Fibroblast of the aortic adventitia (primary cell): ENCODE measurements at regions not wholly inside any gene's neighbourhood (a gene's known extent, or its start where the extent isn't known, plus 50 kb on each side); places are given as distances from the start of the nearest gene placed in this dataset.

ENCODE experiments used
- DNase-seq: peaks from one replicate; pipeline ENCODE4 v3.0.0-alpha.2; 2010; ENCODE audit warnings: low read depth
- H3K4me3 ChIP-seq: 2 replicates; pipeline ENCODE4 v1.5.1; 2011; ENCODE audit warnings: low read depth, mild to moderate bottlenecking, control low read depth, low read length, moderate library complexity
- TF ChIP-seq, protein P1 (sequence below): IDR thresholded peaks from 2 replicates; pipeline ENCODE4 v1.5.1; 2011; ENCODE audit warnings: mild to moderate bottlenecking, low read length, control low read depth, inconsistent platforms; ENCODE audit not compliant: insufficient read depth

DNA sequence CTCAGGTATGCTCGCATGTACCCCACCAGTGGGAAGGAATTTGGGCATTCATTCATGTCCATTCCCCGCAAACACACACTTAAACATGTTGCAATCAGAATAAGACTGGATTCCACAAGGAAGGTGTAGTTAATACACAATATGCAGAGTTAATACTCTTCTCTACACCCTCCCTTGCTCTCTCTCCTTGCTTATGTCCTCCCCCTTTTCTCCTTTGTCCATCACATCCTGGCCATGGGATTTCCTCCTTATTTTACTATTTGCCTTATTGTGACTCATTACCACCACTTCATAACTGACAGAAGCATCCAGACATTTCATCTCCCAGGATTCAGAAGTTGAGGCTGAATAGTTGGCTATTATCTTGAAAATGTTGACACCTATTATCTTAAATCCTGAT is 473.8 kb upstream of the SPHKAP start:
- no peak for DNase-seq

DNA sequence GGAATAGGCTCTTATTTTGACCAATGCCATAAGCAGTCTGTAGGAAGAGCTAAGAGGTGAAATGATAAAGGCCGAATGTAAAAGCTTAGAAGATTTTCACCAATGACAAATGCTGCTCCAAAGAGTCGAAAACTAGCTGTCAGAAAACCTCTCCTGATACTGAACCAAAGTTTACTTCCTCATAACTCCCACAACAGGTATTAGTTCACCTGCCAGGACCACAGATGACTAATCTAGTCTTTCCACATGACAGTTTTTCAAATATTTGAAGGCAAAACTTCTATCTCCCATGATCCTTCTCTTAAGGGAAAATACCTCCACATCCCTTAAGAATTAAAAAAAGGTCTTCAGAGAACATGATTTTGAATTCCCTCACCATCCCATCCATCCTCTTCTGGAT is 473.2 kb upstream of the SPHKAP start:
- TF ChIP-seq, protein P1, sequence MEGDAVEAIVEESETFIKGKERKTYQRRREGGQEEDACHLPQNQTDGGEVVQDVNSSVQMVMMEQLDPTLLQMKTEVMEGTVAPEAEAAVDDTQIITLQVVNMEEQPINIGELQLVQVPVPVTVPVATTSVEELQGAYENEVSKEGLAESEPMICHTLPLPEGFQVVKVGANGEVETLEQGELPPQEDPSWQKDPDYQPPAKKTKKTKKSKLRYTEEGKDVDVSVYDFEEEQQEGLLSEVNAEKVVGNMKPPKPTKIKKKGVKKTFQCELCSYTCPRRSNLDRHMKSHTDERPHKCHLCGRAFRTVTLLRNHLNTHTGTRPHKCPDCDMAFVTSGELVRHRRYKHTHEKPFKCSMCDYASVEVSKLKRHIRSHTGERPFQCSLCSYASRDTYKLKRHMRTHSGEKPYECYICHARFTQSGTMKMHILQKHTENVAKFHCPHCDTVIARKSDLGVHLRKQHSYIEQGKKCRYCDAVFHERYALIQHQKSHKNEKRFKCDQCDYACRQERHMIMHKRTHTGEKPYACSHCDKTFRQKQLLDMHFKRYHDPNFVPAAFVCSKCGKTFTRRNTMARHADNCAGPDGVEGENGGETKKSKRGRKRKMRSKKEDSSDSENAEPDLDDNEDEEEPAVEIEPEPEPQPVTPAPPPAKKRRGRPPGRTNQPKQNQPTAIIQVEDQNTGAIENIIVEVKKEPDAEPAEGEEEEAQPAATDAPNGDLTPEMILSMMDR, result no peak
- no peak for DNase-seq
- no peak overlapping the region for H3K4me3 ChIP-seq

More for the DNA sequence above, 473.8 kb upstream of the SPHKAP start:
- TF ChIP-seq, protein P1, result no peak
- H3K4me3 ChIP-seq, result no peak overlapping the region

DNA sequence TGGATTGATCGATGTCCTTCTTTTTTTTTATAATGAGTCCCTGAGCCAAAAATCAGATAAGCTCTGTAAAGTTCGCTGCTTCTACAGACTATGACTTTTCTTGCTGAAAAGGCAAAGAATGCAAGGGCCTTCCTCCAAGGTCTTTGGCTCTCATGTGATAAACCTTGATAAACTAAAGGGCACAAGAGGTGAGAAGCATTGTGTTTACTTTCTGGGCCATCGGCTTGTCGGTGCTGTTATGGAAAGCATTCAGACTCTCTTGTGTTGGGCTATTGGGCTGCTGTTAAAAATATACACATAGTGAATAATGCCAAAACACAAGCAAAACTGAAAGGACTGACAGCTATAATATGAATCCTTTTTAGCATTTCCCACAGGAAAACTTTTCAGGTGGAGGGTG is 472.4 kb upstream of the SPHKAP start:
- DNase-seq, result no peak
- H3K4me3 ChIP-seq, result no peak overlapping the region
- TF ChIP-seq, protein P1, result no peak

DNA sequence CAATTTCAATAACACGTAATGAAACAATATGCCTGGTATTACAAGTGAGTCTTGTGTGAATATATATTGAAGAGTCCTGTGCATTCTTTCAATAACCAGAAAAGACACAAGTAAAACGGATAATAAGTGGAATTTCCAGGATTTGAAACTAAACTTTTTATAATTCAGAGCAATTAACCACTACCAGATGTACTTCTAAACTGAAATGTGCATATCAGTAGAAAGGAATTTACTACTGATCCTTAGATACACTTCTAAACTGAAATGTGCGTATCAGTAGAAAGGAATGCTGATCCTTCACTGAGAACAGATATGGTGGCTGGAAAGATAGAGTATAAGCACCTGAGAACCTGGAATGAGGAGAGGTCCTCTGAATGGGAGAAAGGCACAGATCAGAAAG is 470.9 kb upstream of the SPHKAP start:
- H3K4me3 ChIP-seq, result no peak overlapping the region
- TF ChIP-seq, protein P1, result no peak
- peak; percentile 50 for DNase-seq

DNA sequence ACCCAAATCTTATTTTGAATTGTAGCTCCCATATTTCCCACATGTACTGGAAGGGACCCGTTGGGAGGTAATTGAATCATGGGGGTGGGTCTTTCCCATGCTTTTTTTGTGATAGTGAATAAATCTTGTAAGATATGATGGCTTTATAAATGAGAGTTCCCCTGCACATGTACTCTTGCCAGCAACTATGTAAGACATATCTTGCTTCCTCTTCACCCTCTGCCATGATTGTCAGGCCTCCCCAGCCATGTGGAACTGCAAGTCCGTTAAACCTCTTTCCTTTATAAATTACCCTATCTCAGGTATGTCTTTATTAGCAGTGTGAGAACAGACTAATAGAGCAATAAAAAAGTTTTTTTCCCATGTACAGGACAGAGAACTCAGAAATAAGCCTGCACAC is 468.4 kb upstream of the SPHKAP start:
- TF ChIP-seq, protein P1, result no peak
- no peak overlapping the region for H3K4me3 ChIP-seq
- DNase-seq, result no peak

DNA sequence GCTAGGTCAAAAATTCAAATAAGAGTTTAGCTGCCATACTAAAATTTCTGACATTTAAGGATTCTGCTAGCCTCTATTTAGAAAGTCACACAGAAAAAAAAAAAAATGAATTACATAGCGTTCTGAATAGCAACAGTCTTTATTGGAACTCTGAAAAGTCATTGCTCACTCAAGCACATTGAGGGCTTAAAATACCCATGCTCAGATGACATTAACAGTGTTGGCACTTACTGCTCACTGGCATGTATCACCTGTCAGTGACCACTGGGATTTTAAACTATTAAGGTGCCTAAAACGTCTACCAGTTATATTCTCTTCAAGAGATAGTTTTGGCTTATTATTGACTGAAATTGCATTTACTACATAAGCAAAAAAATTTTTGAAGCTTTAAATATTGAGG is 468.0 kb upstream of the SPHKAP start:
- no peak overlapping the region for H3K4me3 ChIP-seq
- TF ChIP-seq, protein P1, result no peak
- no peak for DNase-seq

DNA sequence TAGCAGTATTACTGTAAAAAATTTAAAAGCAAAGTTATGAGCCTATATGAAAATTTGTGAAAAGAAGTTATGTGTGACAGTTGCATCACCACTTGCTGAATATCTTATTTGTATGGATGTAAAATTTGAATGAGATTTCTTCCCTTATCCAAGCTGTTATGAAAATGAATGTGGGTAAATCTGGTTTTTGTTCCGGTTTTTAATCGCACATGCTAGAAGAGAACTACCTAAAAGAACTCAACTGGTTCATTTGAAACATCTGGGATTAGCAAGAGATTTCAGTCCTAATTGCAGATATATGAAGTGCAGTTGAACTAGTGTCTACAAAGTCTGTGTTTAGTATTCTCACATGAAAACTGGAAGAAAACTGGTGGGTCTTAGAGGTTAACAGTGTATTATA is 467.1 kb upstream of the SPHKAP start:
- TF ChIP-seq, protein P1, result no peak
- DNase-seq, result no peak
- no peak overlapping the region for H3K4me3 ChIP-seq
